Liver (tissue), 8 donors: ENCODE measurements at regions not wholly inside any gene's neighbourhood (a gene's known extent, or its start where the extent isn't known, plus 50 kb on each side); places are given as distances from the start of the nearest gene placed in this dataset.

Experiments used
- DNase-seq: peaks from one replicate; pipeline ENCODE4 v3.0.0-alpha.2; 2017; ENCODE audit warnings: low spot score
- H3K27ac ChIP-seq, 2 donors: one replicate each; pipeline ENCODE4 v1.7.0; 2013; ENCODE audit warnings: inconsistent platforms in 2 of 2, low read length in 2 of 2, control low read depth in 1 of 2, low read depth in 1 of 2, mild to moderate bottlenecking in 1 of 2
- H3K27me3 ChIP-seq, 4 donors: one replicate each; pipeline versions ENCODE4 v1.6.1 to v1.7.0; 2013; ENCODE audit warnings: low read length in 3 of 4, inconsistent platforms in 1 of 4, mild to moderate bottlenecking in 1 of 4, moderate library complexity in 1 of 4; ENCODE audit not compliant: control insufficient read depth in 4 of 4, insufficient read depth in 4 of 4
- H3K36me3 ChIP-seq, 4 donors: one replicate each; pipeline versions ENCODE4 v1.6.1 to v1.7.0; 2013; ENCODE audit warnings: low read length in 3 of 4, mild to moderate bottlenecking in 3 of 4, low read depth in 1 of 4, moderate library complexity in 1 of 4; ENCODE audit not compliant: control insufficient read depth in 4 of 4, insufficient read depth in 3 of 4
- H3K4me1 ChIP-seq, 4 donors: one replicate each; pipeline versions ENCODE4 v1.6.1 to v1.7.0; 2013; ENCODE audit warnings: low read length in 3 of 4, mild to moderate bottlenecking in 3 of 4, moderate library complexity in 1 of 4; ENCODE audit not compliant: control insufficient read depth in 4 of 4, insufficient read depth in 4 of 4
- H3K4me3 ChIP-seq, 3 donors: one replicate each; pipeline versions ENCODE4 v1.6.1 to v1.7.0; 2013; ENCODE audit warnings: low read length in 3 of 3, control low read depth in 1 of 3, low read depth in 1 of 3, mild to moderate bottlenecking in 1 of 3
- H3K9ac ChIP-seq, 2 donors: one replicate each; pipeline ENCODE4 v1.7.0; 2013; ENCODE audit warnings: low read length in 2 of 2, mild to moderate bottlenecking in 2 of 2, moderate library complexity in 2 of 2, control low read depth in 1 of 2, low read depth in 1 of 2
- H3K9me3 ChIP-seq, 4 donors: one replicate each; pipeline versions ENCODE4 v1.6.1 to v1.7.0; 2013; ENCODE audit warnings: low read length in 3 of 4; ENCODE audit not compliant: control insufficient read depth in 4 of 4
- EGR1 ChIP-seq, 2 donors: IDR thresholded peaks; 2 replicates each; pipeline ENCODE4 v1.6.1; 2016 to 2018; ENCODE audit warnings: antibody characterized with exemption in 2 of 2, low read depth in 2 of 2
- FOXA2 ChIP-seq: IDR thresholded peaks from 2 replicates; pipeline ENCODE4 v1.6.1; 2016; ENCODE audit warnings: antibody characterized with exemption
- GABPA ChIP-seq, 2 donors: IDR thresholded peaks in 1 of 2; conservative IDR thresholded peaks in 1 of 2; 2 replicates each; pipeline ENCODE4 v1.6.1; 2016; ENCODE audit warnings: antibody characterized with exemption in 2 of 2, mild to moderate bottlenecking in 1 of 2, moderate library complexity in 1 of 2
- HNF4A ChIP-seq, 2 donors: conservative IDR thresholded peaks; 2 replicates each; pipeline ENCODE4 v1.6.1; 2016; ENCODE audit warnings: antibody characterized with exemption in 2 of 2, mild to moderate bottlenecking in 2 of 2
- HNF4G ChIP-seq: IDR thresholded peaks from 2 replicates; pipeline ENCODE4 v1.6.1; 2016; ENCODE audit warnings: antibody characterized with exemption
- JUND ChIP-seq, 2 donors: IDR thresholded peaks; 2 replicates each; pipeline ENCODE4 v1.6.1; 2016; ENCODE audit warnings: antibody characterized with exemption in 2 of 2
- MAX ChIP-seq: IDR thresholded peaks from 2 replicates; pipeline ENCODE4 v1.6.1; 2016; ENCODE audit warnings: antibody characterized with exemption
- NR2F2 ChIP-seq: IDR thresholded peaks from 2 replicates; pipeline ENCODE4 v1.6.1; 2016; ENCODE audit warnings: antibody characterized with exemption
- RXRA ChIP-seq, 2 donors: IDR thresholded peaks; 2 replicates each; pipeline ENCODE4 v1.6.1; 2017 to 2018; ENCODE audit warnings: antibody characterized with exemption in 2 of 2, mild to moderate bottlenecking in 1 of 2
- SP1 ChIP-seq: IDR thresholded peaks from 2 replicates; pipeline ENCODE4 v1.6.1; 2018; ENCODE audit warnings: antibody characterized with exemption, mild to moderate bottlenecking
- TAF1 ChIP-seq: conservative IDR thresholded peaks from 2 replicates; pipeline ENCODE4 v1.6.1; 2016; ENCODE audit warnings: antibody characterized with exemption, mild to moderate bottlenecking
- YY1 ChIP-seq: IDR thresholded peaks from 2 replicates; pipeline ENCODE4 v1.6.1; 2016; ENCODE audit warnings: antibody characterized with exemption, mild to moderate bottlenecking
- WGBS: extraction: QIAGEN DNeasy Blood & Tissue Kit; methylation state at CpG from one replicate; pipeline ENCODE4 v1.1.7; 2013; 5-methylcytosine and 5-hydroxymethylcytosine counted together
- TF ChIP-seq, protein P1 (sequence below): IDR thresholded peaks from 2 replicates; pipeline ENCODE4 v1.6.1; 2016; ENCODE audit warnings: antibody characterized with exemption, mild to moderate bottlenecking
- TF ChIP-seq, protein P2 (sequence below): IDR thresholded peaks from 2 replicates; pipeline ENCODE4 v1.6.1; 2016; ENCODE audit warnings: antibody characterized with exemption
- TF ChIP-seq, protein P3 (sequence below): fragments of 150-350 bp; IDR thresholded peaks from 2 replicates; pipeline ENCODE4 v1.5.1; 2017; ENCODE audit warnings: improper control_type of control experiment, low read depth, low read length; ENCODE audit not compliant: missing input control
- donor health status: healthy.
- donor health status: healthy.
- donor health status: healthy.
- donor health status: healthy.
- donor health status: healthy.

GRCh38 chr3:159856590-159857104 is 132.0 kb upstream of the IL12A start (continued):
- TF ChIP-seq MAX (no peak), GABPA (IDR thresholded peaks at IDR 0.05 in 1 of 2, conservative IDR thresholded peaks at IDR 0.05 in 1 of 2) (no peak), NR2F2 (no peak), HNF4A (conservative IDR thresholded peaks at IDR 0.05) (no peak)

GRCh38 chr3:159857840-159858239 is 130.8 kb upstream of the IL12A start:
- 91% methylated on average over 2 of the region's 2 CpGs for WGBS
- DNase-seq = no peak
- Histone ChIP-seq H3K27ac (no peak overlapping the region), H3K4me3 (no peak overlapping the region), H3K36me3 (no peaks in the 10 kb centered on the region), H3K9ac (no peak overlapping the region), H3K4me1 (peaks cover 0 to 2% (median 0%) of the 10 kb centered on the region in 4 donors), H3K9me3 (no peaks in the 10 kb centered on the region), H3K27me3 (no peaks in the 10 kb centered on the region)
- TF ChIP-seq EGR1 (IDR thresholded peaks at IDR 0.05; ENCODE audit: low read depth in 2 of 2) (no peak), GABPA (IDR thresholded peaks at IDR 0.05 in 1 of 2, conservative IDR thresholded peaks at IDR 0.05 in 1 of 2) (no peak)

DNA sequence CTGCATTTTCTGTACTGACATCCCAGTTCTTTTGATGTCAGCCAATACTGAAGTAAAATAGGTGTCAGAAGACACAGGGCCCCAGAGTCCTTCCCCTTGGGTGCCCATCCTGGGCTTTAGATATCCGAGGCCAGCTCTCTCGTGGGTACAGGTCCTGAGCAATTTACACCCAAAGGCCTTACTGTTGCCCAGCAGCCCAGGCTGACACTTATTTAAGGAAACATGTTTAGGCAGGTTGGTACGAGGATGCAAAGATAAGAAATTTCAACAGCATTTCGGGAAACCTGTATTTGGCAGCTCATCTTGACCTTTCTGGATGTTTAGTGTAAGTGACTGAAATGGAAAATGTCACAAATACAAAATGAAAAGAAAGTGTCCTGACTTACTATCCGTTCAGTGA is 130.0 kb upstream of the IL12A start:
- TF ChIP-seq JUND (IDR thresholded peaks at IDR 0.05) (no peak), RXRA (IDR thresholded peaks at IDR 0.05) (no peak), MAX (no peak), GABPA (IDR thresholded peaks at IDR 0.05 in 1 of 2, conservative IDR thresholded peaks at IDR 0.05 in 1 of 2) (no peak), TAF1 (no peak), FOXA2 (no peak), HNF4G (no peak), EGR1 (IDR thresholded peaks at IDR 0.05; ENCODE audit: low read depth in 2 of 2) (no peak), SP1 (no peak), YY1 (no peak)
- TF ChIP-seq, protein P1, sequence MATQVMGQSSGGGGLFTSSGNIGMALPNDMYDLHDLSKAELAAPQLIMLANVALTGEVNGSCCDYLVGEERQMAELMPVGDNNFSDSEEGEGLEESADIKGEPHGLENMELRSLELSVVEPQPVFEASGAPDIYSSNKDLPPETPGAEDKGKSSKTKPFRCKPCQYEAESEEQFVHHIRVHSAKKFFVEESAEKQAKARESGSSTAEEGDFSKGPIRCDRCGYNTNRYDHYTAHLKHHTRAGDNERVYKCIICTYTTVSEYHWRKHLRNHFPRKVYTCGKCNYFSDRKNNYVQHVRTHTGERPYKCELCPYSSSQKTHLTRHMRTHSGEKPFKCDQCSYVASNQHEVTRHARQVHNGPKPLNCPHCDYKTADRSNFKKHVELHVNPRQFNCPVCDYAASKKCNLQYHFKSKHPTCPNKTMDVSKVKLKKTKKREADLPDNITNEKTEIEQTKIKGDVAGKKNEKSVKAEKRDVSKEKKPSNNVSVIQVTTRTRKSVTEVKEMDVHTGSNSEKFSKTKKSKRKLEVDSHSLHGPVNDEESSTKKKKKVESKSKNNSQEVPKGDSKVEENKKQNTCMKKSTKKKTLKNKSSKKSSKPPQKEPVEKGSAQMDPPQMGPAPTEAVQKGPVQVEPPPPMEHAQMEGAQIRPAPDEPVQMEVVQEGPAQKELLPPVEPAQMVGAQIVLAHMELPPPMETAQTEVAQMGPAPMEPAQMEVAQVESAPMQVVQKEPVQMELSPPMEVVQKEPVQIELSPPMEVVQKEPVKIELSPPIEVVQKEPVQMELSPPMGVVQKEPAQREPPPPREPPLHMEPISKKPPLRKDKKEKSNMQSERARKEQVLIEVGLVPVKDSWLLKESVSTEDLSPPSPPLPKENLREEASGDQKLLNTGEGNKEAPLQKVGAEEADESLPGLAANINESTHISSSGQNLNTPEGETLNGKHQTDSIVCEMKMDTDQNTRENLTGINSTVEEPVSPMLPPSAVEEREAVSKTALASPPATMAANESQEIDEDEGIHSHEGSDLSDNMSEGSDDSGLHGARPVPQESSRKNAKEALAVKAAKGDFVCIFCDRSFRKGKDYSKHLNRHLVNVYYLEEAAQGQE = no peak
- TF ChIP-seq, protein P2, sequence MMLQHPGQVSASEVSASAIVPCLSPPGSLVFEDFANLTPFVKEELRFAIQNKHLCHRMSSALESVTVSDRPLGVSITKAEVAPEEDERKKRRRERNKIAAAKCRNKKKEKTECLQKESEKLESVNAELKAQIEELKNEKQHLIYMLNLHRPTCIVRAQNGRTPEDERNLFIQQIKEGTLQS = no peak
- TF ChIP-seq, protein P3, sequence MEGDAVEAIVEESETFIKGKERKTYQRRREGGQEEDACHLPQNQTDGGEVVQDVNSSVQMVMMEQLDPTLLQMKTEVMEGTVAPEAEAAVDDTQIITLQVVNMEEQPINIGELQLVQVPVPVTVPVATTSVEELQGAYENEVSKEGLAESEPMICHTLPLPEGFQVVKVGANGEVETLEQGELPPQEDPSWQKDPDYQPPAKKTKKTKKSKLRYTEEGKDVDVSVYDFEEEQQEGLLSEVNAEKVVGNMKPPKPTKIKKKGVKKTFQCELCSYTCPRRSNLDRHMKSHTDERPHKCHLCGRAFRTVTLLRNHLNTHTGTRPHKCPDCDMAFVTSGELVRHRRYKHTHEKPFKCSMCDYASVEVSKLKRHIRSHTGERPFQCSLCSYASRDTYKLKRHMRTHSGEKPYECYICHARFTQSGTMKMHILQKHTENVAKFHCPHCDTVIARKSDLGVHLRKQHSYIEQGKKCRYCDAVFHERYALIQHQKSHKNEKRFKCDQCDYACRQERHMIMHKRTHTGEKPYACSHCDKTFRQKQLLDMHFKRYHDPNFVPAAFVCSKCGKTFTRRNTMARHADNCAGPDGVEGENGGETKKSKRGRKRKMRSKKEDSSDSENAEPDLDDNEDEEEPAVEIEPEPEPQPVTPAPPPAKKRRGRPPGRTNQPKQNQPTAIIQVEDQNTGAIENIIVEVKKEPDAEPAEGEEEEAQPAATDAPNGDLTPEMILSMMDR = no peak
- no peak overlapping the region for H3K27ac ChIP-seq
- WGBS = 90% methylated on average over 5 of the region's 5 CpGs

More for the DNA sequence above, 130.0 kb upstream of the IL12A start:
- Histone ChIP-seq H3K27me3 (no peaks in the 10 kb centered on the region), H3K9ac (no peak overlapping the region), H3K4me1 (no peaks in the 10 kb centered on the region), H3K9me3 (no peaks in the 10 kb centered on the region), H3K36me3 (no peaks in the 10 kb centered on the region), H3K4me3 (no peak overlapping the region)
- no peak for DNase-seq
